GM23338 (cell line): ENCODE measurements at regions not wholly inside any gene's neighbourhood (a gene's known extent, or its start where the extent isn't known, plus 50 kb on each side); places are given as distances from the start of the nearest gene placed in this dataset.

Experiments
- ATAC-seq: fragments of 200-7000 bp; cut with Tn5 transposase; 3 replicates; pipeline ENCODE4 v1.9.1; 2020
- DNase-seq: peaks from one replicate; pipeline ENCODE4 v3.0.0-alpha.2; 2015; ENCODE audit warnings: low spot score
- H2AFZ ChIP-seq: fragments of 200-600 bp; sonication (generic); 2 replicates; pipeline ENCODE4 v1.8.0; 2016; ENCODE audit warnings: antibody characterized with exemption, mild to moderate bottlenecking, moderate library complexity
- H3F3A ChIP-seq: fragments of 200-600 bp; sonication (generic); replicated peaks from 2 replicates; pipeline ENCODE4 v1.8.0; 2017; ENCODE audit warnings: antibody characterized with exemption, mixed run types, low read depth
- H3K27ac ChIP-seq: fragments of 200-600 bp; sonication (generic); 2 replicates; pipeline ENCODE4 v1.6.1; 2016; ENCODE audit warnings: low read depth
- H3K27me3 ChIP-seq: fragments of 200-600 bp; sonication (generic); 2 replicates; pipeline ENCODE4 v1.8.0; 2016; ENCODE audit warnings: mild to moderate bottlenecking, mixed run types, moderate library complexity; ENCODE audit not compliant: insufficient read depth
- H3K36me3 ChIP-seq: fragments of 200-600 bp; sonication (generic); 2 replicates; pipeline ENCODE4 v1.8.0; 2016; ENCODE audit warnings: mild to moderate bottlenecking; ENCODE audit not compliant: insufficient read depth
- H3K4me1 ChIP-seq: fragments of 200-600 bp; sonication (generic); 2 replicates; pipeline ENCODE4 v1.8.0; 2016; ENCODE audit warnings: mild to moderate bottlenecking, moderate library complexity; ENCODE audit not compliant: insufficient read depth
- H3K4me2 ChIP-seq: fragments of 200-600 bp; sonication (generic); 2 replicates; pipeline ENCODE4 v1.7.1; 2017; ENCODE audit warnings: mixed run types
- H3K4me3 ChIP-seq: fragments of 200-600 bp; sonication (generic); 2 replicates; pipeline ENCODE4 v1.6.1; 2016; ENCODE audit warnings: mixed run types
- H3K79me2 ChIP-seq: fragments of 200-600 bp; sonication (generic); replicated peaks from 2 replicates; pipeline ENCODE4 v1.8.0; 2017; ENCODE audit warnings: mild to moderate bottlenecking; ENCODE audit not compliant: insufficient read depth
- H3K9me2 ChIP-seq: fragments of 200-600 bp; sonication (generic); 2 replicates; pipeline ENCODE4 v1.8.0; 2017; ENCODE audit not compliant: insufficient read depth
- H4K20me1 ChIP-seq: fragments of 200-600 bp; sonication (generic); replicated peaks from 2 replicates; pipeline ENCODE4 v1.8.0; 2017; ENCODE audit warnings: mild to moderate bottlenecking; ENCODE audit not compliant: insufficient read depth
- H3K27ac Mint-ChIP-seq: 2 replicates; pipeline ENCODE4 v1.8.0; 2020; ENCODE audit warnings: inconsistent platforms, mild to moderate bottlenecking, moderate library complexity, mixed read lengths
- H3K27me3 Mint-ChIP-seq: 3 replicates; pipeline ENCODE4 v1.8.0; 2022; ENCODE audit warnings: low read depth, mild to moderate bottlenecking, moderate library complexity, mixed read lengths, inconsistent platforms; ENCODE audit not compliant: insufficient read depth, poor library complexity
- H3K36me3 Mint-ChIP-seq: 3 replicates; pipeline ENCODE4 v1.8.0; 2021; ENCODE audit warnings: low read depth, mild to moderate bottlenecking, inconsistent platforms, moderate library complexity, mixed read lengths
- H3K4me1 Mint-ChIP-seq: 3 replicates; pipeline ENCODE4 v1.8.0; 2020; ENCODE audit warnings: mild to moderate bottlenecking, inconsistent platforms, mixed read lengths
- H3K4me3 Mint-ChIP-seq: 3 replicates; pipeline ENCODE4 v1.8.0; 2021; ENCODE audit warnings: moderate library complexity, mild to moderate bottlenecking, inconsistent platforms, mixed read lengths
- H3K9me3 Mint-ChIP-seq: 3 replicates; pipeline ENCODE4 v1.8.0; 2020; ENCODE audit warnings: moderate library complexity, mild to moderate bottlenecking, inconsistent platforms, mixed read lengths
- CREB1 ChIP-seq: fragments of 250-450 bp; sonication (Bioruptor Pico); IDR thresholded peaks from 2 replicates; pipeline ENCODE4 v1.5.0; 2020; ENCODE audit warnings: low read depth, mild to moderate bottlenecking, moderate library complexity
- CTCF ChIP-seq, 2 experiments: fragments of 200-600 bp in 1 of 2; sonication (generic) in 1 of 2; conservative IDR thresholded peaks; 2 replicates each; pipeline versions ENCODE4 v1.5.1 to v1.6.1; 2016 to 2017; ENCODE audit warnings: antibody characterized with exemption in 2 of 2, low read depth in 2 of 2, mild to moderate bottlenecking in 2 of 2, moderate library complexity in 1 of 2
- ETS1 ChIP-seq: IDR thresholded peaks from 2 replicates; pipeline ENCODE4 v1.6.1; 2016; ENCODE audit warnings: antibody characterized with exemption
- EZH2phosphoT487 ChIP-seq: fragments of 200-600 bp; sonication (generic); IDR thresholded peaks from one replicate; pipeline ENCODE4 v1.8.1; 2018; ENCODE audit warnings: antibody characterized with exemption; ENCODE audit not compliant: unreplicated experiment
- JUNB ChIP-seq: IDR thresholded peaks from one replicate; pipeline ENCODE4 v1.6.1; 2016; ENCODE audit warnings: antibody characterized with exemption; ENCODE audit not compliant: unreplicated experiment
- STAT1 ChIP-seq: IDR thresholded peaks from one replicate; pipeline ENCODE4 v1.6.1; 2016; ENCODE audit warnings: antibody characterized with exemption; ENCODE audit not compliant: unreplicated experiment

GRCh38 chr2:8267721-8268120 is 414.1 kb upstream of the ID2 start:
- ATAC-seq (no peak), DNase-seq (no peak)
- Mint-ChIP-seq H3K9me3 (no peaks in the 10 kb centered on the region), H3K4me1 (peaks cover 27% of the 10 kb centered on the region; the same call in 2 of the 3 replicates), H3K27ac (no peak overlapping the region), H3K27me3 (peaks cover 7% of the 10 kb centered on the region), H3K4me3 (no peak overlapping the region), H3K36me3 (no peaks in the 10 kb centered on the region)
- H3K79me2 ChIP-seq = no peaks in the 10 kb centered on the region
- no peak for TF ChIP-seq ETS1
- H3K4me2 ChIP-seq = no peak overlapping the region
- H3K36me3 ChIP-seq = no peaks in the 10 kb centered on the region
- no peak overlapping the region for H2AFZ ChIP-seq
- H3K4me1 ChIP-seq = peaks cover 6% of the 10 kb centered on the region; the same call in 1 of the 2 replicates
- H4K20me1 ChIP-seq = no peaks in the 10 kb centered on the region
- H3F3A ChIP-seq = no peaks in the 10 kb centered on the region
- H3K4me3 ChIP-seq = no peak overlapping the region
- peaks cover 24% of the 10 kb centered on the region for H3K9me2 ChIP-seq
- H3K27ac ChIP-seq = no peak overlapping the region
- H3K27me3 ChIP-seq = no peaks in the 10 kb centered on the region

- H3F3A ChIP-seq = no peaks in the 10 kb centered on the region
- DNase-seq = no peak
- H3K4me2 ChIP-seq = no peak overlapping the region
- H3K4me1 Mint-ChIP-seq = peaks cover 27% of the 10 kb centered on the region; the same call in 2 of the 3 replicates
- no peak overlapping the region for H3K27ac Mint-ChIP-seq
- H3K4me1 ChIP-seq = peaks cover 6% of the 10 kb centered on the region; the same call in 1 of the 2 replicates
- no peaks in the 10 kb centered on the region for H3K79me2 ChIP-seq
- no peaks in the 10 kb centered on the region for H3K36me3 ChIP-seq
- peaks cover 7% of the 10 kb centered on the region for H3K27me3 Mint-ChIP-seq
- no peak for TF ChIP-seq CREB1 (CRISPR knock-in tag)
- no peak for TF ChIP-seq CTCF (conservative IDR thresholded peaks at IDR 0.05; ENCODE audit: low read depth in 2 of 2)
- TF ChIP-seq JUNB = no peak
- no peak for TF ChIP-seq STAT1
- H3K27me3 ChIP-seq = no peaks in the 10 kb centered on the region
- H3K9me2 ChIP-seq = peaks cover 27% of the 10 kb centered on the region
- no peak overlapping the region for H3K27ac ChIP-seq
- H3K4me3 Mint-ChIP-seq = no peak overlapping the region
- no peaks in the 10 kb centered on the region for H3K36me3 Mint-ChIP-seq
- ATAC-seq = no peak
- no peak overlapping the region for H2AFZ ChIP-seq
- H3K9me3 Mint-ChIP-seq = no peaks in the 10 kb centered on the region
- no peaks in the 10 kb centered on the region for H4K20me1 ChIP-seq
- H3K4me3 ChIP-seq = no peak overlapping the region
Measured at GRCh38 chr2:8268172-8268783, 413.6 kb upstream of the ID2 start.

GRCh38 chr2:8270699-8271098 is 411.2 kb upstream of the ID2 start:
- H3K9me3 Mint-ChIP-seq = no peaks in the 10 kb centered on the region
- Histone ChIP-seq H3K79me2 (no peaks in the 10 kb centered on the region), H3K4me3 (no peak overlapping the region), H4K20me1 (no peaks in the 10 kb centered on the region), H3K4me1 (no peaks in the 10 kb centered on the region), H3K4me2 (no peak overlapping the region), H3K9me2 (peaks cover 27% of the 10 kb centered on the region), H3K27ac (no peak overlapping the region), H3F3A (no peaks in the 10 kb centered on the region), H3K27me3 (no peaks in the 10 kb centered on the region), H3K36me3 (no peaks in the 10 kb centered on the region), H2AFZ (no peak overlapping the region)
- ATAC-seq (no peak), DNase-seq (no peak)
- no peak overlapping the region for H3K4me3 Mint-ChIP-seq
- H3K27me3 Mint-ChIP-seq = peaks cover 7% of the 10 kb centered on the region
- peaks cover 10% of the 10 kb centered on the region; the same call in 2 of the 3 replicates for H3K4me1 Mint-ChIP-seq
- H3K27ac Mint-ChIP-seq = no peak overlapping the region
- H3K36me3 Mint-ChIP-seq = no peaks in the 10 kb centered on the region; the same call in 2 of the 3 replicates
- no peak for TF ChIP-seq STAT1
- TF ChIP-seq EZH2phosphoT487 = no peak
- no peak for TF ChIP-seq ETS1
